ENCODE measurements at regions not wholly inside any gene's neighbourhood (a gene's known extent, or its start where the extent isn't known, plus 50 kb on each side); places are given as distances from the start of the nearest gene placed in this dataset.

- DNase-seq: no peak
Measured at GRCh38 chr17:77366206-77366557, 225.4 kb downstream of the SEC14L1 start.

- DNase-seq: no peak
Measured at GRCh38 chr17:77366558-77367245, 225.9 kb downstream of the SEC14L1 start.

DNA sequence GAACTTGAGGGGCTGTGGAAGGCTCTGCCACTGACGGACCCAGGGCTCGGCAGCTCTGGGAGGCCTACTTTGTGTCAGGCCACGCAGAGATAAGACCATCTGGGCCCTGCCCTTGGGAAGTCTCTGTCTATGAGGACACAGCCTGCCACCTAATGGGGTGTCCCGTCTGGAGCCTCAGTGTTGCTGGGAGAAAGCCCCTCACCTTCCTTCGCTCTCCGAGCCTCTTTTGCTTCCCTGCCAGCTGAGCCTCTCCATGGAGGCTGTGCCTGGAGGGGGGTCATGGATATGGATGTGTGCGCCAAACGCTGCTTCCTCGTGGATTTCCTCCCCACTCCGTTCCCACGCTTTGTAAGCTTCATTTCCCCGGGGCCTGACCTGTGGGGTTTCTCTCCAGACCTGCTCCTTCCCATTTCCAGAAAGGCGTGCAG is 228.8 kb downstream of the SEC14L1 start:
- no peak for DNase-seq

DNA sequence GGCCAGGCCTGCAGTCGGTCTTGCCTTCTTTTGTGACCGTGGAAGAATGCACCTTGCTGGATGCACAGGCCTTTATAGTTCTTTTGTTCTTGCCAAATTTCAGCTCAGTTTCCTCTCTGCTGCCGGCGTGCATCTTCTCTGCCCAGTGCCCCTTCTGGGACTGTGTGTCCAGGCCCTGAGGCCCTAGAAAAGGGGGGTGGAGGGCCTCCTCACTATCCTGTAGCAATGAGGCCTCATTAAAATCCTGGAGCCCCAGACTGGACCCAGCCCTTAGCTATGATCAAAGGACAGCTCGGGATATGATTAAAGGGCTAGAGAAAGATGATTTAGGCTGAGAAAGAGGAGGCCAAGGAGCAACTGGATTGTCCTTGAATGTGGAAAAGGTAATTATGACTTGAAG is 229.8 kb downstream of the SEC14L1 start:
- no peak for DNase-seq

DNA sequence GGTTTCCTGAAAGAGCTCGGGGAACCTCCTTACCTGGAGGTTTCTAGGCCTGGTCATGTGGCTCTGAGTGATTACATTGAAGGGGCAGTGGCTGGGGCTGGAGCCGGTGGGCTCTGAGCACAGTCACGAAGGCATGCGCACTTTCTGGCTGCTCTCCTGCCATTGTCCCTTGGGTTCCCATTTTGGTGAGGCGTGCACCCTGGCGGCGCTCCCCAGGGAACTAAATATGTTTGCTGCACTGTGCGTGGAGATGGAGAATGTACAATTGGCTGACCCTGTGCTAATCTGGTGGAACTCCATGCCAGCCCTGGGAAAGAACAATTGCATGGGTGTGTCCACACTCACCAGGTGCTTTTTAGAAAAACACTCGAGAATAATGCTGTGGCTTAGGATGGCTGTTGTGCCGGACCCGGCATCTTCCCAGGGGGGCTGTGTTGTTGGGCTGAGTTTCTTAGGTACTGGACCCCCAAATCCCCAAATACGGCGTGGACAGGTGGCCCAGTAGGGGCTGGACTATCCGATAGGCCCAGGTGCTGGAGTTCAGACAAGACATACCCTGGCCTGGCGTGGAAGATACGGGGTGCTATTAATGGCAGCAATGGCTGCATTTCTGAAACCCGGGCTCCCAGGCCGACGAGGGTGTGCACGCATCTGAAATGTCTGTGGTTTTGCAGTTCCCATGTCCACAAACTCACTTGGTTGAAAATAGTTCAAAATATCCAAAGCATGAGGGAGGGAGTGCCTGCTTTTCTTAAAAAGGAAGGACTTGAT is 230.5 kb downstream of the SEC14L1 start:
- DNase-seq: no peak

GRCh38 chr17:77371888-77372443 is 231.2 kb downstream of the SEC14L1 start:
- DNase-seq: no peak

- DNase-seq: peak; percentile 78
Measured at GRCh38 chr17:77372444-77373298, 231.9 kb downstream of the SEC14L1 start.

DNA sequence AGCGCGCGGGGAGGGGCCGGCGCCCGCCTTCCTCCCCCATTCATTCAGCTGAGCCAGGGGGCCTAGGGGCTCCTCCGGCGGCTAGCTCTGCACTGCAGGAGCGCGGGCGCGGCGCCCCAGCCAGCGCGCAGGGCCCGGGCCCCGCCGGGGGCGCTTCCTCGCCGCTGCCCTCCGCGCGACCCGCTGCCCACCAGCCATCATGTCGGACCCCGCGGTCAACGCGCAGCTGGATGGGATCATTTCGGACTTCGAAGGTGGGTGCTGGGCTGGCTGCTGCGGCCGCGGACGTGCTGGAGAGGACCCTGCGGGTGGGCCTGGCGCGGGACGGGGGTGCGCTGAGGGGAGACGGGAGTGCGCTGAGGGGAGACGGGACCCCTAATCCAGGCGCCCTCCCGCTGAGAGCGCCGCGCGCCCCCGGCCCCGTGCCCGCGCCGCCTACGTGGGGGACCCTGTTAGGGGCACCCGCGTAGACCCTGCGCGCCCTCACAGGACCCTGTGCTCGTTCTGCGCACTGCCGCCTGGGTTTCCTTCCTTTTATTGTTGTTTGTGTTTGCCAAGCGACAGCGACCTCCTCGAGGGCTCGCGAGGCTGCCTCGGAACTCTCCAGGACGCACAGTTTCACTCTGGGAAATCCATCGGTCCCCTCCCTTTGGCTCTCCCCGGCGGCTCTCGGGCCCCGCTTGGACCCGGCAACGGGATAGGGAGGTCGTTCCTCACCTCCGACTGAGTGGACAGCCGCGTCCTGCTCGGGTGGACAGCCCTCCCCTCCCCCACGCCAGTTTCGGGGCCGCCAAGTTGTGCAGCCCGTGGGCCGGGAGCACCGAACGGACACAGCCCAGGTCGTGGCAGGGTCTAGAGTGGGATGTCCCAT is 232.8 kb downstream of the SEC14L1 start:
- DNase-seq: peak; percentile 55

DNA sequence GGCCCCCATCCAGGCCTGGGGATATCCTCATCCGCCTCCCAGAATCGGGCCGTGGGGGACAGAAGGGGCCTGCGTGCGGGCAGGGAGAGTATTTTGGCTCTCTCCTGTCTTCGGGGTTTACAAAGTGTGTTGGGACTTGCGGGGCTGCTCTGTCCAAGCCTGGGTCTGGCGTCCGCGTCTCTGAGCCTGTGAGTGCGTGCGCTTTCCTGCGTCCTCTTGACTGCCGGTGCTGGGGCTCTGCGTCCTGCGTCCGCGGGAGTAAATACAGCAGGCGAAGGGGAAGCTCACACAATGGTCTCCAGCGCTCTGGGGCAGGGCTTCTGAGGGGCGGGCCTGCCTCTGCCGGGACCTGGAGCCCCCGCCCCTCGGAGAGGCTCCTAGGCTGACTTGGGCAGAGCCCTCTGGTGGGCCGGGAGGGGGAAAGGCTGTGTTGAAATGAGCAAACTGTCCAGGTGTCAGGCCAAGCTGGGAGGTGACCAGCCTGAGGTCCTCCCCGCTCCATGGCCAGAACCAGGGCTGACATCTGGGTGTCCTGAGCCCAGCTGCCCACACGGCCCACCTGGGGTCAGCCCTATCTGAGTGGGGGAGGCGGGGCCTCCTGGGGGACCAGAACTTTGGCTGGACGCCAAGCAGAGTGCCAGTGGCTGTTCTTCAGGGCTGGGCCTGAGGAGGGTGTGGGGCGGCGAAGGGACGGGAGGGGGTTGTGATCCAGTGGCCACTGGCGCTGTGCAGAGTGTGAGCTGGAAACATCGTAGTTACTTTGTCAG is 233.6 kb downstream of the SEC14L1 start:
- DNase-seq: peak; percentile 82

DNA sequence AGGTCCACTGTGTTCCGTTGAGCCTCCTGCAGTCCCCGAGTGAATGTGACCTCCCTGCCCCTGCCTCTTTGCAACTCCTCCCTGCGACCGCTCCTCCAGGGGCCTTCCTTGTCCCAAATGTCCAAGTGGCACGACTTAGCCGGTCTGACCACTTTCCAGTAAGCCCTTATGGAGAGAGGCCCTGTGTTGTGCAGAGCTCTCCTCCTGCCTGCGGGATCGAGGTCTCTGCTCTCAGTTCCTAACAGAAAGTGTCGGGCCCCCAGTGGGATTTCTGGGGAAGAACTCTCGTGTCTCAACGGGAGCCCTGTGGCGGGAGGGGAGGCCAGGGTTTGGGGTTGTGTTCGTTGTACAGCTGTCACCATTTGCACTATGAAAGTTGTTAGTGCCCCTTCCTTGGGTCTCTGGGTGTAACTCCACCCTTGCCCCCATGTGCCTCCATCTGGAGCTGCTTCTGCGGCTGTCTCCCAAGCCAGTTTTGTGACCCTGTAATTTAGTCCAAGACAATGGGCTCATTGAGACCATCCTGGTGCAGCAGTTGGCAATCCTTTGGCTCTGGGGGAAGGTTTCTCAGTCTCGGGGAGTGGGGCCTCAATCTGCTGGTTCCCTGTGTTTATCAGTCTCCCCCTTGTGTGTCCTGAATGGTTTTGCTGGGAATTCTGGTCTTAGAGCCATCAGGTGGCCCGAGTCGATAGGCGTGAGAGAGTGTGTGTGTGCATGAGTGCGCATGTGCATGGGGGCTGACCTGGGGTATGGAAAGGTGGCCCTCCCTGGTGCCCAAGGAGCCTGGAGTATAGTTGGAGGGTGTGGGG is 234.5 kb downstream of the SEC14L1 start:
- DNase-seq: no peak

DNA sequence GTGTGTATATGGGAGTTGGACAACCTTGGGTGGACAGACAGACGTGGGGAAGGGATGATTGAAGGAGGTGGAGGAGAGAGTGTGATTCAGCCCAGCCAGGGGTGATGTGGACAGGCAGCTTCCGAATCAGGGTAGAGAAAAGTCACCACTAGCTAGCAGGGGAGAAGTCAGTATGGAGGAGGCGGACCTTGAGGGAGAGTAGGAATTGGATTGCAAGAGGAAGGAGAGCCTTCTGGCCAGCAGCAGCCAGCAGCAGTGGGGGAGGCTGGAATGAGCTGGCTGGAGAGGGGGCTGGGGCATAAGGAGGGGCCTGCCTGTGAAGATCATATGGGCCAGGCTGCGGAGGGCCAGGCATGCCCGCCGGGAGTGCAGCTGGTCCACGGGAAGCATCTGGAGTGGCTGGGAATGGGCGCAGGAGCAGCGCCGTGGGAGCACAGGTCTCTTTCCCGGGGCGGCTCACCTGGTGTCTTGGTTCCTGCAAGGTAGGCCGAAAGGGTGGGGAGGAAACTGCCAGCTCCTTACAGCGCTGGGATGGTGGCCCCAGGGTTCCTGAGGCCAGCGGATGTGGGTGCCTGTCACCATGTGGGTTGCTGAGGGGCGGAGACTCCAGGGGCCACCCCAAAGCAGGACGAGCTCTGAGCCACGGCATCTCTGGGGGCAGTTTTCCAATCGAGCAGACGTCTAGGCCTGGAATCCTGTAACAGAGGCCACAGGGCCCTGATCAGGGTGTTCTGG is 235.3 kb downstream of the SEC14L1 start:
- DNase-seq: peak; percentile 82

GRCh38 chr17:77376795-77377709 is 236.3 kb downstream of the SEC14L1 start:
- DNase-seq: no peak

DNA sequence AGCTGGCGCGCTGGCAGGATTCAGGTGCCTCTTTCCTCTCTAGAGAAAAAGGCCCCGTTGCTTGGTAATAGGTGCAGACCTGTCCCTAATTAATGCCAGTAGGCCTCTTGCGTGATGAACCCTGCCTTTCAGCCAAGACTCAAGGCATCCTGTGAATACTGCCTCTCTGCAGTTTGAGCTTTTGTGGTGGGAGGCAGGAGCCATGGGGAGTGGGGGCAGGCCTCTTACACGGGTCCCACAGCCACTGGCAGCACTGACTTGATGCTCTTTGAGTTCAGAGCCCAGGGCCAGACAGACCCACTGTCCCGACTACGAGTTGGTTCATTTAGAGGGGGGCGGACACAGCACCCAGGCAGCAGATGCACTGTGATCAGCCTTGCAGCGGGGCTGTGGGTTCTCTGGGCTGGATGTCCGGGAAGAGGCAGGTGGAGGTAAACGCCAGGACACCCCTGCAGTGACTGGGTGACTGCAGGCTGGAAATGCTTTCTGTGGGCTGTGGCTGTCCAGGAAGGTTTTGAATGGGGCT is 237.0 kb downstream of the SEC14L1 start:
- DNase-seq: no peak

DNA sequence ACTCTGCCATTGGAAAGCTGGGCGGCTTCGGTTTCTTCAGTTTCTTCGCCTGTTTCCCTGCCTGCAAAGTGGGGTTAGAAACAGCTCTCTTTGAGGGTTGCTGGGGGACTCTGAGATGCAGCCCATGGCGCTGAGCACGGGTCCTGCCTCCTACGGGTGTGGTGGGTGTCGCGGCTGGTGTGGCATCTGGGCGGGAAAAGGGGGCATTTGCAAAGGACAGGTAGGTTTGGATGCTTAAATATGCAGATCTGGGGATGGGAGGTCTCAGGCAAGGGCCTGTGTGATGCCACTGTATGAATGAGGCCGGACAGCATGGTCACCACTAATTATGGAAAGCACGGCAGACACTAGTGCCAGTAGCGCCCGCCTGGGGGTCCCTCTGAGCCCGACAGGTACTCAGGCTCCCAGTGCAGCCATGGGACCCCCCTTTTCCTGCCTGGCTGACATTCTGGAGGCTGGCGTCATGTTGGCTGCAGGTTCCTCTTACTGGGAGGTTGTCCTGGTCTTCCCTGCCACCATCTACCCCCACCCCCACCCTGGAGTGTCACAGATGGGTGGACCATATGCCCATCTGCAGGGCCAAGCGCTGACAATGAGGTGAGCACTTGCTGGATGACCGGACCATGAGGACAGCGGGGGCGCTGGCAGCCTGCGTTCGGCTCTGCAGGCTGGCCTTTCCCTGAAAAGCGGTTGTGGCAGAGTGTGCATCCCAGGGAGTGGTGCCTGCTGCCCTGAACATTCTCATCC is 237.7 kb downstream of the SEC14L1 start:
- no peak for DNase-seq

DNA sequence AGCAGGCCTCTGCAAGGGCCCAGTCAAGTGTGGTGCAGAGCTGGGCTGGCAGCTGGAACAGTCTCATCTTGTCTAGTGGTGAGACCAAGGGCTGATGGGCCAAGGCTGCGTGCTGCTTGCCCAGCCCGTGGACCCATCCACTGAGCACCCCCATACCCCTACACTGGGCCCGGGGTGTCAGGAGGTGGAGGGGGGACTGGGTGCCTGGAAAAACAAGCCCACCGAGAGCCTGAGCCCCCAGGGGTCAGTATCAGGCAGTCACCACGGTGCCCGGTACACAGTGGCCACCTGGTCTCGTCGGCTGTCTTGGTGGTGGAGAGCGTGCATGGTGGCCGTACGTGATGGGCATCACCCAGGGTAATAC is 238.3 kb downstream of the SEC14L1 start:
- peak; percentile 1 for DNase-seq

GRCh38 chr17:77379832-77380231 is 239.1 kb downstream of the SEC14L1 start:
- DNase-seq: peak; percentile 0

DNA sequence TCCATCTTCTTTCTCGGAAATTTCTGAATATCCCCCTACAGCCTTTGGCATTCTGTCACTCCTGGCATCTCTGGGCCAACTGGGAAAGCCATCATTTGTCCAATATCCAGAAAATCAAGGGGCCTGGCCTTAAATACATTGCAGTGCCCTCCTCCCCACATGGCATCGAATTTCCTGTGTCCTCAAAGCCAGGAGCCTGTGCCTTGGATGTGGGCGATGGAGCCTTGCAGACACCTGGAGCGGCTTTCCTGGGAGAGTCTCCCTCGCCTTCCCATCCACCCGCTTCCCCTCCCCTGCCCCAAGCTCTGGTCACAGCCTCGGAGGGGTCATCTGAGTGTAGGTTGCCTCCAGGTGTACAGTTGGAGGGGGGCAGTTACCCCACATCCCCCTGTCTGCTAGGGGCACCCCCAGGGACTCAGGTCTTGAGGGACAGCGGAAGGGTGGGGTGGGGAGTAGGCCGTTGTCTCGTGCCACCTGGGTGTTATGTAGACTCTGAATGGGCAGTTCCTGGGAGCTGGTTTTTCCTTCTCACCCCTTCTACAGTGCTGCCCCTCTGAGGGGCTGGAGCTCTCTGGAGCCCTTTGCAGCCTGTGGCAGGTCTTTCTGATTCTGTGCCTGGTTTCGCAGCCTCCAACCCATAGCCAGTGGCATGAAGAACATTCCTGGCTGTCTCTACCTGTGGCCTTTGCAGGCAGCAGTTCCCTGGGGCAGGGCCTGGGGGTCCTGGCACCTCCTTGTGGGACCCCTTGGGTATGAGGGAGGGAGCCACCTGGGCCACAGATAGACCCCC is 239.8 kb downstream of the SEC14L1 start:
- no peak for DNase-seq

Measured in CD4-positive, alpha-beta T cell treated with Interleukin-6 for 4 hours (primary cell).